CD14-positive monocyte (primary cell): ENCODE measurements at regions not wholly inside any gene's neighbourhood (a gene's known extent, or its start where the extent isn't known, plus 50 kb on each side); places are given as distances from the start of the nearest gene placed in this dataset.

Experiments used
- DNase-seq, 3 donors: peaks; one replicate each; pipeline ENCODE4 v3.0.0-alpha.2; 2011 to 2022
- H2AFZ ChIP-seq: 2 replicates; pipeline ENCODE4 v1.6.0; 2012; ENCODE audit warnings: mild to moderate bottlenecking, low read depth, low read length, inconsistent platforms; ENCODE audit not compliant: insufficient read depth, poor library complexity, severe bottlenecking
- H3K27ac ChIP-seq, 2 donors: 1 replicate in 1 of 2; 2 replicates in 1 of 2; pipeline ENCODE4 v1.5.1; 2012 to 2013; ENCODE audit warnings: low read length in 2 of 2, control low read depth in 1 of 2, inconsistent platforms in 1 of 2, low read depth in 1 of 2, mild to moderate bottlenecking in 1 of 2
- H3K27me3 ChIP-seq, 2 donors: one replicate each; pipeline versions ENCODE4 v1.6.0 to v1.6.1; 2011 to 2013; ENCODE audit warnings: low read length in 2 of 2; ENCODE audit not compliant: control insufficient read depth in 2 of 2, insufficient read depth in 2 of 2
- H3K36me3 ChIP-seq, 2 donors: replicated peaks in 1 of 2; 1 replicate in 1 of 2; 2 replicates in 1 of 2; pipeline versions ENCODE4 v1.5.1 to v1.6.1; 2012 to 2013; ENCODE audit warnings: low read length in 2 of 2, control low read depth in 1 of 2, inconsistent platforms in 1 of 2, mild to moderate bottlenecking in 1 of 2; ENCODE audit not compliant: insufficient read depth in 2 of 2, control insufficient read depth in 1 of 2
- H3K4me1 ChIP-seq, 2 donors: 1 replicate in 1 of 2; 2 replicates in 1 of 2; pipeline versions ENCODE4 v1.5.1 to v1.6.1; 2012 to 2013; ENCODE audit warnings: low read length in 2 of 2, control low read depth in 1 of 2, inconsistent platforms in 1 of 2, mild to moderate bottlenecking in 1 of 2, moderate library complexity in 1 of 2; ENCODE audit not compliant: insufficient read depth in 2 of 2, control insufficient read depth in 1 of 2
- H3K4me2 ChIP-seq: replicated peaks from 2 replicates; pipeline ENCODE3; 2012; ENCODE audit warnings: low read length, moderate library complexity, mild to moderate bottlenecking; ENCODE audit not compliant: poor library complexity, severe bottlenecking; ENCODE audit errors: extremely low read depth
- H3K4me3 ChIP-seq, 3 experiments: fragments of 200-600 bp in 1 of 3; sonication (generic) in 1 of 3; replicated peaks in 1 of 3; 1 replicate in 2 of 3; 2 replicates in 1 of 3; pipeline ENCODE4 v1.5.1; 2011 to 2013; ENCODE audit warnings: low read length in 3 of 3, mild to moderate bottlenecking in 3 of 3, control low read depth in 2 of 3, low read depth in 2 of 3, inconsistent platforms in 1 of 3, moderate library complexity in 1 of 3
- H3K79me2 ChIP-seq: 2 replicates; pipeline ENCODE4 v1.6.0; 2012; ENCODE audit warnings: mild to moderate bottlenecking, control low read depth, inconsistent platforms, low read length, moderate library complexity; ENCODE audit not compliant: insufficient read depth
- H3K9ac ChIP-seq: 2 replicates; pipeline ENCODE4 v1.6.0; 2017; ENCODE audit warnings: low read length, mild to moderate bottlenecking; ENCODE audit not compliant: insufficient read depth, poor library complexity, severe bottlenecking
- H3K9me3 ChIP-seq, 2 donors: replicated peaks in 1 of 2; 1 replicate in 1 of 2; 2 replicates in 1 of 2; pipeline versions ENCODE4 v1.5.1 to v1.6.1; 2012 to 2013; ENCODE audit warnings: low read length in 2 of 2, control low read depth in 1 of 2; ENCODE audit not compliant: control insufficient read depth in 1 of 2, insufficient read depth in 1 of 2
- H4K20me1 ChIP-seq: 2 replicates; pipeline ENCODE4 v1.6.0; 2012; ENCODE audit warnings: mild to moderate bottlenecking, low read length, control low read depth, moderate library complexity; ENCODE audit not compliant: insufficient read depth
- H3K27ac Mint-ChIP-seq, 7 donors: one replicate each; pipeline ENCODE4 v1.8.0; 2020; ENCODE audit warnings: mild to moderate bottlenecking in 7 of 7, mixed read lengths in 7 of 7, moderate library complexity in 6 of 7, inconsistent platforms in 2 of 7
- H3K27me3 Mint-ChIP-seq, 3 donors: one replicate each; pipeline ENCODE4 v1.8.0; 2021 to 2022; ENCODE audit warnings: low read depth in 3 of 3, mild to moderate bottlenecking in 3 of 3, mixed read lengths in 3 of 3, moderate library complexity in 3 of 3, inconsistent platforms in 1 of 3
- H3K36me3 Mint-ChIP-seq, 2 donors: one replicate each; pipeline ENCODE4 v1.8.0; 2020; ENCODE audit warnings: mixed read lengths in 2 of 2, inconsistent platforms in 1 of 2, mild to moderate bottlenecking in 1 of 2
- H3K4me1 Mint-ChIP-seq: one replicate; pipeline ENCODE4 v1.8.0; 2020; ENCODE audit warnings: mild to moderate bottlenecking, mixed read lengths
- H3K4me3 Mint-ChIP-seq, 2 donors: one replicate each; pipeline ENCODE4 v1.8.0; 2020; ENCODE audit warnings: mild to moderate bottlenecking in 2 of 2, mixed read lengths in 2 of 2, moderate library complexity in 1 of 2
- H3K9me3 Mint-ChIP-seq, 7 donors: one replicate each; pipeline ENCODE4 v1.8.0; 2020 to 2022; ENCODE audit warnings: mixed read lengths in 7 of 7, mild to moderate bottlenecking in 6 of 7, moderate library complexity in 6 of 7, inconsistent platforms in 2 of 7
- WGBS: methylation state at CpG from one replicate; pipeline ENCODE4 v1.1.5; 2013; ENCODE audit warnings: missing lambda C conversion rate; ENCODE audit not compliant: insufficient coverage; 5-methylcytosine and 5-hydroxymethylcytosine counted together
- intact Hi-C, 2 donors: fragments of 100-400 bp; cut with micrococcal nuclease; formaldehyde crosslinking; loops; one replicate each; pipeline versions ENCODE4 v1.15.0 to v1.15.1; 2023
- TF ChIP-seq, protein P1 (sequence below): fragments of 200-600 bp; IDR thresholded peaks from one replicate; pipeline ENCODE4 v1.8.0; 2022; ENCODE audit warnings: antibody characterized with exemption, mild to moderate bottlenecking

DNA sequence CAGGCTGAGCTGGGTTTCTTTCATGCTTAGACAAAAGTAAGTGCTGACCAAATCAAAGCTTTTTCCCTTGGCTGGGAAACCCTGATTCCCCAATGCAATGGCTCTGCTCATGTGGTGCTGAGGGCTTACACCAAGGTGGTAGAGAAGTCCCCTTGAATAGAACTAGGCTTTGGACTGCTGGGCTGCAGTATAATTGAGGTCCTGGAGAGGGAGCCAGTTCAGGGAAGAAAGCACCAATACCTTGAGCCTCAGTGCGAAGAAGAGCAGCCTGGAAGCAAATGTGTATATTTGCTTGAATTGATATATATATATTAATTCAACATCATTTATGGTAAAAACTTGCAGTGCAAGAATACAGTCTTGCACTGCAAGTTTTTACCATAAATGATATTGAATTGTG lies 391.1 kb downstream of the RPS24 start:
- Histone ChIP-seq H3K9ac (no peak overlapping the region), H3K4me2 (no peak overlapping the region), H3K4me3 (no peak overlapping the region), H3K27me3 (peaks cover 0 to 2% of the 10 kb centered on the region in 2 donors), H3K79me2 (no peaks in the 10 kb centered on the region), H3K4me1 (no peaks in the 10 kb centered on the region), H2AFZ (no peak overlapping the region), H3K27ac (no peak overlapping the region), H3K36me3 (no peaks in the 10 kb centered on the region), H3K9me3 (peaks cover 0 to 4% of the 10 kb centered on the region in 2 donors), H4K20me1 (no peaks in the 10 kb centered on the region)
- intact Hi-C loops: no loop called here
- WGBS: no CpG with 5 or more reads among the region's 1 CpG
- TF ChIP-seq, protein P1, sequence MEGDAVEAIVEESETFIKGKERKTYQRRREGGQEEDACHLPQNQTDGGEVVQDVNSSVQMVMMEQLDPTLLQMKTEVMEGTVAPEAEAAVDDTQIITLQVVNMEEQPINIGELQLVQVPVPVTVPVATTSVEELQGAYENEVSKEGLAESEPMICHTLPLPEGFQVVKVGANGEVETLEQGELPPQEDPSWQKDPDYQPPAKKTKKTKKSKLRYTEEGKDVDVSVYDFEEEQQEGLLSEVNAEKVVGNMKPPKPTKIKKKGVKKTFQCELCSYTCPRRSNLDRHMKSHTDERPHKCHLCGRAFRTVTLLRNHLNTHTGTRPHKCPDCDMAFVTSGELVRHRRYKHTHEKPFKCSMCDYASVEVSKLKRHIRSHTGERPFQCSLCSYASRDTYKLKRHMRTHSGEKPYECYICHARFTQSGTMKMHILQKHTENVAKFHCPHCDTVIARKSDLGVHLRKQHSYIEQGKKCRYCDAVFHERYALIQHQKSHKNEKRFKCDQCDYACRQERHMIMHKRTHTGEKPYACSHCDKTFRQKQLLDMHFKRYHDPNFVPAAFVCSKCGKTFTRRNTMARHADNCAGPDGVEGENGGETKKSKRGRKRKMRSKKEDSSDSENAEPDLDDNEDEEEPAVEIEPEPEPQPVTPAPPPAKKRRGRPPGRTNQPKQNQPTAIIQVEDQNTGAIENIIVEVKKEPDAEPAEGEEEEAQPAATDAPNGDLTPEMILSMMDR: no peak
- Mint-ChIP-seq H3K27me3 (peaks cover 3 to 17% (median 7%) of the 10 kb centered on the region in 3 donors), H3K36me3 (no peaks in the 10 kb centered on the region), H3K9me3 (peaks cover 0 to 15% (median 9%) of the 10 kb centered on the region in 7 donors), H3K27ac (no peak overlapping the region), H3K4me3 (no peak overlapping the region), H3K4me1 (no peaks in the 10 kb centered on the region)
- no peak for DNase-seq

DNA sequence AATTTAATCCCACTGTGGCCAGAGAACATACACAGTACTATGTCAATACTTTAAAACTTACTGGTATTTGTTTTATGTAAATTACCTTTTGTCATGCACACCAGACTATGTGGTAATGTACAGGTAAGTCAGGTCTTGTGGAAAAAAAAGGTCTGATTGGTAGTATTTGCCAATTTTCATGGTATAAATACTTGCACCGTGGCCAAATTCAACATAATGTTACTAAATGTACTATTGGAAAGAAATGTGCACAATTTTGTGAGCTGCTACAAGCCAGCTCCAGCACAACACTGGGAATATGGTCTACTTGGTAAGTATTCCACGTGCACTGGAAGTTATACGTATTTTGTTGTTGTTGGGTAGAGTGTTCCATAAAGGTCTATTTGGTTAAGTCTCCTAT lies 392.5 kb downstream of the RPS24 start:
- H4K20me1 ChIP-seq: no peaks in the 10 kb centered on the region
- H3K4me3 ChIP-seq: no peak overlapping the region
- Mint-ChIP-seq H3K27ac (no peak overlapping the region), H3K36me3 (no peaks in the 10 kb centered on the region), H3K9me3 (peaks cover 0 to 15% (median 9%) of the 10 kb centered on the region in 7 donors), H3K4me3 (no peak overlapping the region), H3K4me1 (no peaks in the 10 kb centered on the region), H3K27me3 (peaks cover 4 to 19% (median 7%) of the 10 kb centered on the region in 3 donors)
- no peak overlapping the region for H3K9ac ChIP-seq
- H3K4me1 ChIP-seq: no peaks in the 10 kb centered on the region
- no CpG with 5 or more reads among the region's 3 CpGs for WGBS
- TF ChIP-seq, protein P1: no peak
- H2AFZ ChIP-seq: no peak overlapping the region
- no peaks in the 10 kb centered on the region for H3K79me2 ChIP-seq
- H3K27ac ChIP-seq: no peak overlapping the region
- intact Hi-C loops: no loop called here
- DNase-seq: no peak
- no peaks in the 10 kb centered on the region for H3K36me3 ChIP-seq
- H3K27me3 ChIP-seq: peaks cover 0 to 8% of the 10 kb centered on the region in 2 donors
- peaks cover 0 to 4% of the 10 kb centered on the region in 2 donors for H3K9me3 ChIP-seq
- H3K4me2 ChIP-seq: no peak overlapping the region
